IMR-90 (cell line): ENCODE measurements at regions not wholly inside any gene's neighbourhood (a gene's known extent, or its start where the extent isn't known, plus 50 kb on each side); places are given as distances from the start of the nearest gene placed in this dataset.

ENCODE experiments used
- ATAC-seq: fragments of 200-7000 bp; cut with Tn5 transposase; 2 replicates; pipeline ENCODE4 v1.9.1; 2020; ENCODE audit warnings: low read depth, mild to moderate bottlenecking, moderate library complexity
- BruUV-seq: library from RNA; stranded (reverse); fragments of 400-500 nt; replicated peaks from 2 replicates; lab custom pipeline; 2021; lab: Mats Ljungman, UMichigan
- CTCF ChIA-PET: fragments of 300-600 bp; formaldehyde crosslinking; extraction: SDS; loops from one replicate; lab custom pipeline; 2021; ENCODE audit warnings: antibody characterized with exemption; lab: Yijun Ruan, JAX
- POLR2A ChIA-PET: fragments of 300-600 bp; sonication (Branson Sonifier 250); formaldehyde crosslinking; loops from one replicate; lab custom pipeline; 2022; ENCODE audit warnings: antibody characterized with exemption; ENCODE audit not compliant: unreplicated experiment; lab: Charles Lee
- DNase-seq: peaks from one replicate; pipeline ENCODE4 v3.0.0; 2013
- H2AFZ ChIP-seq: replicated peaks from 2 replicates; pipeline ENCODE3; 2013; ENCODE audit warnings: low read length, mild to moderate bottlenecking; ENCODE audit not compliant: poor library complexity
- H2AK5ac ChIP-seq: 2 replicates; pipeline ENCODE4 v1.6.1; 2013; ENCODE audit warnings: low read depth, low read length, inconsistent platforms
- H2AK9ac ChIP-seq: replicated peaks from 2 replicates; pipeline ENCODE3; 2013; ENCODE audit warnings: mild to moderate bottlenecking, low read depth, low read length, moderate library complexity; ENCODE audit not compliant: poor library complexity
- H2BK120ac ChIP-seq: 2 replicates; pipeline ENCODE4 v1.6.1; 2013; ENCODE audit warnings: low read depth, low read length, inconsistent platforms
- H2BK15ac ChIP-seq: 3 replicates; pipeline ENCODE4 v1.6.1; 2013; ENCODE audit warnings: low read depth, low read length, inconsistent platforms
- H2BK20ac ChIP-seq: 2 replicates; pipeline ENCODE4 v1.6.1; 2013; ENCODE audit warnings: low read depth, mild to moderate bottlenecking, inconsistent platforms, low read length, moderate library complexity
- H2BK5ac ChIP-seq: 2 replicates; pipeline ENCODE4 v1.6.1; 2013; ENCODE audit warnings: mild to moderate bottlenecking, low read depth, low read length, inconsistent platforms; ENCODE audit not compliant: poor library complexity, severe bottlenecking
- H3K14ac ChIP-seq: replicated peaks from 2 replicates; pipeline ENCODE4 v1.6.1; 2013; ENCODE audit warnings: low read depth, low read length, inconsistent platforms
- H3K18ac ChIP-seq: 2 replicates; pipeline ENCODE4 v1.6.1; 2013; ENCODE audit warnings: low read depth, low read length, control low read depth
- H3K23ac ChIP-seq: 2 replicates; pipeline ENCODE4 v1.6.1; 2013; ENCODE audit warnings: low read depth, low read length, inconsistent platforms
- H3K27ac ChIP-seq: 2 replicates; pipeline ENCODE4 v1.5.1; 2013; ENCODE audit warnings: mild to moderate bottlenecking, control low read depth, low read length; ENCODE audit not compliant: insufficient read depth
- H3K27me3 ChIP-seq: 2 replicates; pipeline ENCODE4 v1.6.1; 2013; ENCODE audit warnings: low read length; ENCODE audit not compliant: control insufficient read depth, insufficient read depth
- H3K36me3 ChIP-seq: 2 replicates; pipeline ENCODE4 v1.6.1; 2013; ENCODE audit warnings: low read length, mixed read lengths; ENCODE audit not compliant: control insufficient read depth, insufficient read depth
- H3K4ac ChIP-seq: 2 replicates; pipeline ENCODE4 v1.6.1; 2013; ENCODE audit warnings: low read depth, low read length, inconsistent platforms
- H3K4me1 ChIP-seq: 2 replicates; pipeline ENCODE4 v1.6.1; 2013; ENCODE audit warnings: low read length, mixed read lengths; ENCODE audit not compliant: control insufficient read depth, insufficient read depth
- H3K4me2 ChIP-seq: 2 replicates; pipeline ENCODE4 v1.6.1; 2013; ENCODE audit warnings: low read depth, mild to moderate bottlenecking, control low read depth, low read length, moderate library complexity
- H3K4me3 ChIP-seq: 2 replicates; pipeline ENCODE4 v1.5.1; 2013; ENCODE audit warnings: low read depth, mild to moderate bottlenecking, control low read depth, low read length, moderate library complexity; ENCODE audit not compliant: insufficient read depth
- H3K56ac ChIP-seq: 2 replicates; pipeline ENCODE4 v1.6.1; 2013; ENCODE audit warnings: low read length, inconsistent platforms; ENCODE audit not compliant: insufficient read depth; ENCODE audit errors: extremely low read depth
- H3K79me1 ChIP-seq, 2 experiments: 2 replicates each; pipeline ENCODE4 v1.6.1; 2013; ENCODE audit warnings: low read length in 2 of 2, inconsistent platforms in 1 of 2, low read depth in 1 of 2
- H3K9ac ChIP-seq: 2 replicates; pipeline ENCODE4 v1.6.1; 2013; ENCODE audit warnings: low read depth, low read length, control low read depth
- H3K9me1 ChIP-seq: 2 replicates; pipeline ENCODE4 v1.6.1; 2013; ENCODE audit warnings: low read length, inconsistent platforms; ENCODE audit not compliant: insufficient read depth
- H3K9me3 ChIP-seq: 2 replicates; pipeline ENCODE4 v1.6.1; 2013; ENCODE audit warnings: low read length; ENCODE audit not compliant: control insufficient read depth, insufficient read depth
- H4K20me1 ChIP-seq: 2 replicates; pipeline ENCODE4 v1.6.1; 2013; ENCODE audit warnings: low read length, inconsistent platforms; ENCODE audit not compliant: insufficient read depth
- H4K5ac ChIP-seq: 2 replicates; pipeline ENCODE4 v1.6.1; 2013; ENCODE audit warnings: mild to moderate bottlenecking, low read depth, low read length, control low read depth
- H4K8ac ChIP-seq, 2 experiments: 2 replicates each; pipeline ENCODE4 v1.6.1; 2013; ENCODE audit warnings: low read depth in 2 of 2, low read length in 2 of 2, control low read depth in 1 of 2, inconsistent platforms in 1 of 2
- H4K91ac ChIP-seq: 2 replicates; pipeline ENCODE4 v1.6.1; 2013; ENCODE audit warnings: low read depth, low read length, inconsistent platforms; ENCODE audit not compliant: insufficient read depth
- BHLHE40 ChIP-seq: fragments of 150-350 bp; IDR thresholded peaks from 2 replicates; pipeline ENCODE4 v1.6.1; 2016; ENCODE audit warnings: mild to moderate bottlenecking, low read depth, low read length
- CEBPB ChIP-seq: IDR thresholded peaks from 2 replicates; pipeline ENCODE4 v1.6.1; 2012; ENCODE audit warnings: low read depth, low read length, improper control_type of control experiment
- CHD1 ChIP-seq: IDR thresholded peaks from 2 replicates; pipeline ENCODE4 v1.6.1; 2012; ENCODE audit warnings: low read depth, low read length, improper control_type of control experiment
- CTCF ChIP-seq: conservative IDR thresholded peaks from 2 replicates; pipeline ENCODE4 v1.5.1; 2012; ENCODE audit warnings: mild to moderate bottlenecking, low read depth, low read length, improper control_type of control experiment
- ELK1 ChIP-seq: fragments of 150-350 bp; IDR thresholded peaks from 2 replicates; pipeline ENCODE4 v1.6.1; 2016; ENCODE audit warnings: low read depth, mild to moderate bottlenecking, low read length, moderate library complexity, borderline replicate concordance
- FOS ChIP-seq: fragments of 150-350 bp; IDR thresholded peaks from 2 replicates; pipeline ENCODE4 v1.6.1; 2016; ENCODE audit warnings: low read depth, low read length
- MAFK ChIP-seq: IDR thresholded peaks from 2 replicates; pipeline ENCODE4 v1.6.1; 2012; ENCODE audit warnings: low read depth, low read length, improper control_type of control experiment
- MAZ ChIP-seq: IDR thresholded peaks from 2 replicates; pipeline ENCODE4 v1.6.1; 2012; ENCODE audit warnings: low read depth, mild to moderate bottlenecking, low read length, improper control_type of control experiment, moderate library complexity, borderline replicate concordance
- MXI1 ChIP-seq: IDR thresholded peaks from 2 replicates; pipeline ENCODE4 v1.6.1; 2012; ENCODE audit warnings: low read depth, mild to moderate bottlenecking, low read length, moderate library complexity, borderline replicate concordance
- NFE2L2 ChIP-seq: fragments of 150-350 bp; IDR thresholded peaks from 2 replicates; pipeline ENCODE4 v1.6.1; 2016; ENCODE audit warnings: low read depth, mild to moderate bottlenecking, low read length
- POLR2A ChIP-seq: IDR thresholded peaks from 2 replicates; pipeline ENCODE4 v1.6.1; 2012; ENCODE audit warnings: mild to moderate bottlenecking, low read depth, low read length
- RAD21 ChIP-seq: IDR thresholded peaks from 2 replicates; pipeline ENCODE4 v1.6.1; 2012; ENCODE audit warnings: low read length, improper control_type of control experiment
- RCOR1 ChIP-seq: IDR thresholded peaks from 2 replicates; pipeline ENCODE4 v1.6.1; 2012; ENCODE audit warnings: mild to moderate bottlenecking, low read length, improper control_type of control experiment; ENCODE audit not compliant: insufficient replicate concordance
- RFX5 ChIP-seq: IDR thresholded peaks from 2 replicates; pipeline ENCODE4 v1.8.0; 2012; ENCODE audit warnings: low read depth, mild to moderate bottlenecking, low read length, moderate library complexity
- SMC3 ChIP-seq: fragments of 150-350 bp; IDR thresholded peaks from 2 replicates; pipeline ENCODE4 v1.6.1; 2016; ENCODE audit warnings: low read depth, mild to moderate bottlenecking, antibody characterized with exemption, low read length, moderate library complexity
- USF2 ChIP-seq: fragments of 150-350 bp; IDR thresholded peaks from 2 replicates; pipeline ENCODE4 v1.6.1; 2017; ENCODE audit warnings: mild to moderate bottlenecking, antibody characterized with exemption, low read length, low read depth
- WGBS, 2 experiments: methylation state at CpG; one replicate each; pipeline versions ENCODE4 v1.1.5 to v1.1.7; 2013; ENCODE audit warnings: missing lambda C conversion rate in 2 of 2; ENCODE audit not compliant: insufficient read length in 1 of 2; ENCODE audit errors: extremely low coverage in 2 of 2; 5-methylcytosine and 5-hydroxymethylcytosine counted together
- dilution Hi-C: fragments of 300-500 bp; cut with HindIII; formaldehyde crosslinking; loops from one replicate; pipeline ENCODE4 v1.14.3; 2018; ENCODE audit warnings: low sequenced_read_pairs; ENCODE audit not compliant: unreplicated experiment
- in situ Hi-C: fragments of 300-500 bp; cut with MboI; formaldehyde crosslinking; loops from 3 replicates; pipeline ENCODE4 v1.14.3; 2019; ENCODE audit warnings: low sequenced_read_pairs, inconsistent platforms, mixed read lengths
- intact Hi-C: fragments of 100-400 bp; cut with micrococcal nuclease; formaldehyde crosslinking; loops from 2 replicates; pipeline ENCODE4 v1.10.0; 2022

- H2BK20ac ChIP-seq: no peak overlapping the region
- ATAC-seq (no peak), DNase-seq (no peak)
- H3K4me3 ChIP-seq: no peak overlapping the region
- peaks cover 63% of the 10 kb centered on the region for H3K9me3 ChIP-seq
- no TSS peak for BruUV-seq
- in situ Hi-C loops: no loop called here
- no peaks in the 10 kb centered on the region for H3K79me1 ChIP-seq
- intact Hi-C loops: no loop called here
- H3K56ac ChIP-seq: no peak overlapping the region
- no peak overlapping the region for H4K91ac ChIP-seq
- H2BK120ac ChIP-seq: no peak overlapping the region
- H3K18ac ChIP-seq: no peak overlapping the region
- dilution Hi-C loops: no loop called here
- H2BK15ac ChIP-seq: no peak overlapping the region
- WGBS, 2 experiments: 58% methylated on average over 2 of the region's 13 CpGs; no CpG with 5 or more reads in 1 of the 2 experiments
- no peak overlapping the region for H2BK5ac ChIP-seq
- no peaks in the 10 kb centered on the region for H3K9me1 ChIP-seq
- ChIA-PET CTCF (no interaction called here), POLR2A (no interaction called here)
- no peak overlapping the region for H4K5ac ChIP-seq
- no peaks in the 10 kb centered on the region for H3K27me3 ChIP-seq
- no peaks in the 10 kb centered on the region for H3K36me3 ChIP-seq
- H3K9ac ChIP-seq: no peak overlapping the region
- H2AFZ ChIP-seq: no peak overlapping the region
- H3K14ac ChIP-seq: no peak overlapping the region
- H3K23ac ChIP-seq: no peak overlapping the region
- no peak overlapping the region for H3K4me2 ChIP-seq
- TF ChIP-seq RCOR1 (no peak), MXI1 (no peak), NFE2L2 (no peak), RFX5 (no peak), CHD1 (no peak), CTCF (no peak), SMC3 (no peak), RAD21 (no peak), MAZ (no peak), ELK1 (no peak), MAFK (no peak), BHLHE40 (no peak), POLR2A (no peak), FOS (no peak), USF2 (no peak), CEBPB (no peak)
- H2AK5ac ChIP-seq: no peak overlapping the region
- no peak overlapping the region for H3K4ac ChIP-seq
- H4K20me1 ChIP-seq: no peaks in the 10 kb centered on the region
- H4K8ac ChIP-seq: no peak overlapping the region
- no peak overlapping the region for H2AK9ac ChIP-seq
- H3K27ac ChIP-seq: no peak overlapping the region
- no peaks in the 10 kb centered on the region for H3K4me1 ChIP-seq
Measured at GRCh38 chr16:35750701-35751104, 2291.3 kb downstream of the TP53TG3F start.
